Smooth muscle cell (in vitro differentiated cells): ENCODE measurements at regions not wholly inside any gene's neighbourhood (a gene's known extent, or its start where the extent isn't known, plus 50 kb on each side); places are given as distances from the start of the nearest gene placed in this dataset.
A peak's percentile ranks its signal among the peaks of the same experiment; 100 is the strongest.
"Not testable (repeated sequence)": the region's sequence is repeated elsewhere in the genome, so short reads cannot be mapped to it uniquely, and the experiment has no call there.

Experiments used
- DNase-seq: peaks from one replicate; lab custom pipeline; 2025; ENCODE audit not compliant: unreplicated experiment; lab: John Stamatoyannopoulos, UW
- H2AFZ ChIP-seq: fragments of 200-600 bp; sonication (generic); 2 replicates; pipeline ENCODE4 v1.6.0; 2016; ENCODE audit warnings: antibody characterized with exemption, low read depth, mild to moderate bottlenecking
- H3F3A ChIP-seq: fragments of 200-600 bp; sonication (generic); 2 replicates; pipeline ENCODE4 v1.6.0; 2017; ENCODE audit warnings: antibody characterized with exemption, low read depth
- H3K27ac ChIP-seq: fragments of 200-600 bp; sonication (generic); 2 replicates; pipeline ENCODE4 v1.5.1; 2016; ENCODE audit warnings: low read depth, mild to moderate bottlenecking
- H3K27me3 ChIP-seq: fragments of 200-600 bp; sonication (generic); 2 replicates; pipeline ENCODE4 v1.6.1; 2016; ENCODE audit warnings: low read depth, mild to moderate bottlenecking
- H3K36me3 ChIP-seq: fragments of 200-600 bp; sonication (generic); 2 replicates; pipeline ENCODE4 v1.5.1; 2016; ENCODE audit warnings: low read depth
- H3K4me1 ChIP-seq: fragments of 200-600 bp; sonication (generic); 2 replicates; pipeline ENCODE4 v1.5.1; 2016; ENCODE audit warnings: low read depth
- H3K4me2 ChIP-seq: fragments of 200-600 bp; sonication (generic); 2 replicates; pipeline ENCODE4 v1.6.0; 2016; ENCODE audit warnings: mild to moderate bottlenecking
- H3K4me3 ChIP-seq: fragments of 200-600 bp; sonication (generic); 2 replicates; pipeline ENCODE4 v1.5.1; 2016; ENCODE audit warnings: mild to moderate bottlenecking
- H3K79me2 ChIP-seq: fragments of 200-600 bp; sonication (generic); 2 replicates; pipeline ENCODE4 v1.6.0; 2016; ENCODE audit warnings: low read depth, mild to moderate bottlenecking
- H3K9ac ChIP-seq: fragments of 200-600 bp; sonication (generic); 2 replicates; pipeline ENCODE4 v1.6.0; 2016; ENCODE audit warnings: low read depth
- H3K9me3 ChIP-seq: fragments of 200-600 bp; sonication (generic); replicated peaks from 2 replicates; pipeline ENCODE4 v1.5.1; 2016; ENCODE audit warnings: low read depth
- H4K20me1 ChIP-seq: fragments of 200-600 bp; sonication (generic); 2 replicates; pipeline ENCODE4 v1.6.0; 2016; ENCODE audit warnings: low read depth
- CTCF ChIP-seq: fragments of 200-600 bp; sonication (generic); IDR thresholded peaks from 2 replicates; pipeline ENCODE4 v1.5.1; 2017; ENCODE audit warnings: borderline replicate concordance, mild to moderate bottlenecking, antibody characterized with exemption; ENCODE audit not compliant: insufficient read depth, poor library complexity, severe bottlenecking
- WGBS: methylation state at CpG from one replicate; pipeline ENCODE4 v1.1.7; 2016; ENCODE audit warnings: low lambda C conversion rate; 5-methylcytosine and 5-hydroxymethylcytosine counted together

- Histone ChIP-seq H3K27me3 (no peaks in the 10 kb centered on the region), H3K36me3 (no peaks in the 10 kb centered on the region), H3K4me1 (peaks cover 7% of the 10 kb centered on the region), H3F3A (no peaks in the 10 kb centered on the region), H3K27ac (peak overlapping the region; percentile 60), H3K4me3 (no peak overlapping the region), H4K20me1 (no peaks in the 10 kb centered on the region), H3K9me3 (no peaks in the 10 kb centered on the region), H3K9ac (no peak overlapping the region), H2AFZ (no peak overlapping the region), H3K79me2 (no peaks in the 10 kb centered on the region), H3K4me2 (peak overlapping the region; percentile 20)
- no peak for TF ChIP-seq CTCF
- no peak for DNase-seq
- WGBS: 54% methylated on average over 1 of the region's 1 CpG
Observed at GRCh38 chr5:8729437-8729836, 816.4 kb downstream of the SEMA5A start.

DNA sequence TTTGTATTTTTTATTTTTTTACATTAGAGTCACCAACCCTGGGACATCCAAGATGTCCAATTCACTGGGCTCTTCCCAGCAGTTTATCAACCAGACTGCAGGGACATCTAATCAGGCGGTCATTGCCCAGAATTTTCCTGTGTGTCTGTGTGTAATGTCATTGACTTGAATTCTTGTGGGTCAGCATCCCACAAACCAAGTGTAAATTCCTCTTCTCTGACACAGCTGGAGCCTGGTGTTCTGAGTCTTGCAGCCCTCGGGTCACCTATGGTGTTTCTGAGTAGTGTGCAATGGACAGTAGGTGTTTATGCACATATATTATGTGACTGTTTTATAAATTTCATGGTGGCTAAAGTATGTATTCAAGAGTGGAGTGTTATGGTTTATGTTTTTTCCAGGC is 815.7 kb downstream of the SEMA5A start:
- H3K27me3 ChIP-seq: no peaks in the 10 kb centered on the region
- peak overlapping the region; percentile 60 for H3K27ac ChIP-seq
- no peak overlapping the region for H3K4me3 ChIP-seq
- no peaks in the 10 kb centered on the region for H3K79me2 ChIP-seq
- H3K4me1 ChIP-seq: peaks cover 7% of the 10 kb centered on the region
- no peaks in the 10 kb centered on the region for H3K36me3 ChIP-seq
- peak overlapping the region; percentile 20 for H3K4me2 ChIP-seq
- no peaks in the 10 kb centered on the region for H4K20me1 ChIP-seq
- WGBS: 38% methylated on average over 2 of the region's 2 CpGs
- no peaks in the 10 kb centered on the region for H3K9me3 ChIP-seq
- no peak overlapping the region for H3K9ac ChIP-seq
- no peak for TF ChIP-seq CTCF
- no peaks in the 10 kb centered on the region for H3F3A ChIP-seq
- DNase-seq: no peak
- H2AFZ ChIP-seq: no peak overlapping the region

DNA sequence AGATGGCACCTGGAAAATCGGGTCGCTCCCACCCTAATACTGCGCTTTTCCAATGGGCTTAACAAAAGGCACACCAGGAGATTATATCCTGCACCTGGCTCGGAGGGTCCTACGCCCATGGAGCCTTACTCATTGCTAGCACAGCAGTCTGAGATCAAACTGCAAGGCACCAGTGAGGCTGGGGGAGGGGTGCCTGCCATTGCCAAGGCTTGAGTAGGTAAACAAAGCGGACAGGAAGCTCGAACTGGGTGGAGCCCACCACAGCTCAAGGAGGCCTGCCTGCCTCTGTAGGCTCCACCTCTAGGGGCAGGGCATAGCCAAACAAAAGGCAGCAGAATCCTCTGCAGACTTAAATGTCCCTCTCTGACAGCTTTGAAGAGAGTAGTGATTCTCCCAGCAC is 814.8 kb downstream of the SEMA5A start:
- not testable (repeated sequence) for H3K27ac ChIP-seq, H2AFZ ChIP-seq, H3K4me3 ChIP-seq, H3K9me3 ChIP-seq, H3K4me2 ChIP-seq, H3K4me1 ChIP-seq, H3K79me2 ChIP-seq, H3K27me3 ChIP-seq, H3K36me3 ChIP-seq, DNase-seq, H3F3A ChIP-seq, H4K20me1 ChIP-seq, H3K9ac ChIP-seq
- WGBS: 96% methylated on average over 7 of the region's 7 CpGs

GRCh38 chr5:8740595-8740994 is 805.3 kb downstream of the SEMA5A start:
- no peaks in the 10 kb centered on the region for H3K27me3 ChIP-seq
- H3K4me2 ChIP-seq: no peak overlapping the region
- no peak overlapping the region for H3K9ac ChIP-seq
- no peak for TF ChIP-seq CTCF
- no peak for DNase-seq
- H3K79me2 ChIP-seq: no peaks in the 10 kb centered on the region
- H3K36me3 ChIP-seq: no peaks in the 10 kb centered on the region
- WGBS: 81% methylated on average over 7 of the region's 7 CpGs
- H4K20me1 ChIP-seq: no peaks in the 10 kb centered on the region
- H3K4me3 ChIP-seq: no peak overlapping the region
- H3F3A ChIP-seq: no peaks in the 10 kb centered on the region
- no peaks in the 10 kb centered on the region for H3K9me3 ChIP-seq
- no peak overlapping the region for H2AFZ ChIP-seq
- H3K4me1 ChIP-seq: no peaks in the 10 kb centered on the region
- no peak overlapping the region for H3K27ac ChIP-seq
